Panc1 (cell line): ENCODE measurements at regions not wholly inside any gene's neighbourhood (a gene's known extent, or its start where the extent isn't known, plus 50 kb on each side); places are given as distances from the start of the nearest gene placed in this dataset.

Source experiments
- POLR2AphosphoS5 ChIP-seq: IDR thresholded peaks from 2 replicates; pipeline ENCODE4 v1.6.1; 2012; ENCODE audit warnings: mild to moderate bottlenecking, low read depth, low read length, moderate library complexity
- REST ChIP-seq, 2 experiments: IDR thresholded peaks; 2 replicates each; pipeline ENCODE4 v1.6.1; 2011 to 2012; ENCODE audit warnings: low read depth in 2 of 2, control low read depth in 1 of 2, low read length in 1 of 2, mild to moderate bottlenecking in 1 of 2, moderate library complexity in 1 of 2; ENCODE audit not compliant: insufficient read depth in 1 of 2
- SIN3A ChIP-seq: IDR thresholded peaks from 2 replicates; pipeline ENCODE4 v1.6.1; 2012; ENCODE audit warnings: low read depth, mild to moderate bottlenecking, low read length, moderate library complexity, borderline replicate concordance; ENCODE audit not compliant: insufficient read depth
- TCF7L2 ChIP-seq: IDR thresholded peaks from 2 replicates; pipeline ENCODE4 v1.6.1; 2011; ENCODE audit warnings: mild to moderate bottlenecking, low read depth, low read length, inconsistent platforms
- TF ChIP-seq, protein P1 (sequence below): fragments of 450-650 bp; IDR thresholded peaks from 2 replicates; pipeline ENCODE4 v1.5.1; 2017; ENCODE audit warnings: mild to moderate bottlenecking

- TF ChIP-seq, protein P1, sequence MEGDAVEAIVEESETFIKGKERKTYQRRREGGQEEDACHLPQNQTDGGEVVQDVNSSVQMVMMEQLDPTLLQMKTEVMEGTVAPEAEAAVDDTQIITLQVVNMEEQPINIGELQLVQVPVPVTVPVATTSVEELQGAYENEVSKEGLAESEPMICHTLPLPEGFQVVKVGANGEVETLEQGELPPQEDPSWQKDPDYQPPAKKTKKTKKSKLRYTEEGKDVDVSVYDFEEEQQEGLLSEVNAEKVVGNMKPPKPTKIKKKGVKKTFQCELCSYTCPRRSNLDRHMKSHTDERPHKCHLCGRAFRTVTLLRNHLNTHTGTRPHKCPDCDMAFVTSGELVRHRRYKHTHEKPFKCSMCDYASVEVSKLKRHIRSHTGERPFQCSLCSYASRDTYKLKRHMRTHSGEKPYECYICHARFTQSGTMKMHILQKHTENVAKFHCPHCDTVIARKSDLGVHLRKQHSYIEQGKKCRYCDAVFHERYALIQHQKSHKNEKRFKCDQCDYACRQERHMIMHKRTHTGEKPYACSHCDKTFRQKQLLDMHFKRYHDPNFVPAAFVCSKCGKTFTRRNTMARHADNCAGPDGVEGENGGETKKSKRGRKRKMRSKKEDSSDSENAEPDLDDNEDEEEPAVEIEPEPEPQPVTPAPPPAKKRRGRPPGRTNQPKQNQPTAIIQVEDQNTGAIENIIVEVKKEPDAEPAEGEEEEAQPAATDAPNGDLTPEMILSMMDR, result no peak
- TF ChIP-seq POLR2AphosphoS5, result no peak
- TF ChIP-seq SIN3A, result no peak
- no peak for TF ChIP-seq REST (IDR thresholded peaks at IDR 0.05; ENCODE audit: insufficient read depth in 1 of 2, low read depth in 2 of 2, low read length in 1 of 2)
- TF ChIP-seq TCF7L2, result no peak
These were observed 204.9 kb upstream of the TRPM3 start for GRCh38 chr9:71326360-71326759.
